PC-9 (cell line): ENCODE measurements at regions not wholly inside any gene's neighbourhood (a gene's known extent, or its start where the extent isn't known, plus 50 kb on each side); places are given as distances from the start of the nearest gene placed in this dataset.

Source experiments
- BruUV-seq: library from RNA; stranded (reverse); fragments of 400-500 nt; replicated peaks from 2 replicates; lab custom pipeline; 2021; lab: Mats Ljungman, UMichigan
- CTCF ChIA-PET: fragments of 300-600 bp; sonication (Branson Sonifier 250); formaldehyde crosslinking; loops from one replicate; lab custom pipeline; 2022; ENCODE audit warnings: antibody characterized with exemption; lab: Charles Lee
- POLR2A ChIA-PET: fragments of 300-600 bp; sonication (Branson Sonifier 250); formaldehyde crosslinking; loops from one replicate; lab custom pipeline; 2022; ENCODE audit warnings: antibody characterized with exemption; ENCODE audit not compliant: unreplicated experiment; lab: Charles Lee
- DNase-seq, 2 experiments: peaks; one replicate each; pipeline versions ENCODE4 v3.0.0 to v3.0.0-alpha.2; 2015 to 2022; ENCODE audit warnings: mixed read lengths in 1 of 2
- H2AFZ ChIP-seq: fragments of 200-600 bp; sonication (generic); 2 replicates; pipeline ENCODE4 v1.8.1; 2017; ENCODE audit warnings: antibody characterized with exemption
- H3F3A ChIP-seq: fragments of 200-600 bp; sonication (generic); 2 replicates; pipeline ENCODE4 v1.8.1; 2017; ENCODE audit warnings: antibody characterized with exemption, mild to moderate bottlenecking, low read depth; ENCODE audit not compliant: insufficient read depth
- H3K27ac ChIP-seq: fragments of 200-600 bp; sonication (generic); 2 replicates; pipeline ENCODE4 v1.6.1; 2016; ENCODE audit warnings: mixed run types
- H3K27me3 ChIP-seq: fragments of 200-600 bp; sonication (generic); 2 replicates; pipeline ENCODE4 v1.6.1; 2016; ENCODE audit warnings: low read depth, mixed run types; ENCODE audit not compliant: insufficient read depth
- H3K36me3 ChIP-seq: fragments of 200-600 bp; sonication (generic); 2 replicates; pipeline ENCODE4 v1.6.1; 2016; ENCODE audit warnings: low read depth, mixed run types
- H3K4me1 ChIP-seq: fragments of 200-600 bp; sonication (generic); replicated peaks from 2 replicates; pipeline ENCODE4 v1.6.1; 2016; ENCODE audit warnings: mixed run types; ENCODE audit not compliant: insufficient read depth
- H3K4me2 ChIP-seq: fragments of 200-600 bp; sonication (generic); 2 replicates; pipeline ENCODE4 v1.6.1; 2017; ENCODE audit warnings: mixed run types
- H3K4me3 ChIP-seq: fragments of 200-600 bp; sonication (generic); 2 replicates; pipeline ENCODE4 v1.6.1; 2016; ENCODE audit warnings: mixed run types
- H3K79me2 ChIP-seq: fragments of 200-600 bp; sonication (generic); 2 replicates; pipeline ENCODE4 v1.6.1; 2017; ENCODE audit warnings: low read depth, mixed run types
- H3K9me2 ChIP-seq: fragments of 200-600 bp; sonication (generic); 2 replicates; pipeline ENCODE4 v1.8.1; 2017; ENCODE audit warnings: mild to moderate bottlenecking; ENCODE audit not compliant: insufficient read depth
- H3K9me3 ChIP-seq: fragments of 200-600 bp; sonication (generic); 2 replicates; pipeline ENCODE4 v1.8.1; 2016; ENCODE audit warnings: low read depth; ENCODE audit not compliant: insufficient read depth
- H4K20me1 ChIP-seq: fragments of 200-600 bp; sonication (generic); 2 replicates; pipeline ENCODE4 v1.8.1; 2017; ENCODE audit not compliant: insufficient read depth
- CTCF ChIP-seq: fragments of 200-600 bp; sonication (generic); conservative IDR thresholded peaks from 2 replicates; pipeline ENCODE4 v1.6.1; 2017; ENCODE audit warnings: mixed run types, antibody characterized with exemption, mild to moderate bottlenecking, moderate library complexity
- EZH2 ChIP-seq: fragments of 200-600 bp; sonication (generic); IDR thresholded peaks from 2 replicates; pipeline ENCODE4 v1.8.0; 2017; ENCODE audit warnings: antibody characterized with exemption, low read depth
- intact Hi-C: fragments of 100-400 bp; cut with micrococcal nuclease; formaldehyde crosslinking; loops from one replicate; pipeline ENCODE4 v1.10.0; 2022; ENCODE audit not compliant: unreplicated experiment

GRCh38 chr18:55064760-55065159 is 105.5 kb upstream of the CCDC68 start:
- BruUV-seq: no TSS peak
- Histone ChIP-seq H3K27me3 (no peaks in the 10 kb centered on the region), H4K20me1 (no peaks in the 10 kb centered on the region), H3F3A (no peaks in the 10 kb centered on the region), H3K4me3 (no peak overlapping the region), H3K9me3 (no peaks in the 10 kb centered on the region), H3K27ac (no peak overlapping the region), H3K36me3 (no peaks in the 10 kb centered on the region), H3K79me2 (no peaks in the 10 kb centered on the region), H3K9me2 (no peaks in the 10 kb centered on the region), H3K4me1 (no peaks in the 10 kb centered on the region), H2AFZ (no peak overlapping the region), H3K4me2 (no peak overlapping the region)
- TF ChIP-seq EZH2: no peak
- no peak for TF ChIP-seq CTCF
- ChIA-PET POLR2A (no interaction called here), CTCF (no interaction called here)
- DNase-seq: no peak
- intact Hi-C loops: no loop called here

GRCh38 chr18:55064073-55064472 is 104.8 kb upstream of the CCDC68 start:
- H3K27me3 ChIP-seq: no peaks in the 10 kb centered on the region
- ChIA-PET CTCF (no interaction called here), POLR2A (no interaction called here)
- no peaks in the 10 kb centered on the region for H3F3A ChIP-seq
- no peaks in the 10 kb centered on the region for H3K36me3 ChIP-seq
- no peaks in the 10 kb centered on the region for H3K9me3 ChIP-seq
- no peaks in the 10 kb centered on the region for H4K20me1 ChIP-seq
- H3K4me3 ChIP-seq: no peak overlapping the region
- no peak overlapping the region for H3K27ac ChIP-seq
- no peak overlapping the region for H3K4me2 ChIP-seq
- TF ChIP-seq CTCF: no peak
- no peak for TF ChIP-seq EZH2
- no peaks in the 10 kb centered on the region for H3K9me2 ChIP-seq
- H3K79me2 ChIP-seq: no peaks in the 10 kb centered on the region
- intact Hi-C loops: no loop called here
- BruUV-seq: no TSS peak
- H3K4me1 ChIP-seq: no peaks in the 10 kb centered on the region
- H2AFZ ChIP-seq: no peak overlapping the region
- no peak for DNase-seq

- POLR2A ChIA-PET: no interaction called here
- DNase-seq: no peak
- CTCF ChIA-PET: no interaction called here
- no peaks in the 10 kb centered on the region for H3K9me3 ChIP-seq
- no peaks in the 10 kb centered on the region for H3K36me3 ChIP-seq
- no peak overlapping the region for H2AFZ ChIP-seq
- H3K9me2 ChIP-seq: no peaks in the 10 kb centered on the region
- H3K4me3 ChIP-seq: no peak overlapping the region
- no peak for TF ChIP-seq CTCF
- TF ChIP-seq EZH2: no peak
- H3K27me3 ChIP-seq: no peaks in the 10 kb centered on the region
- intact Hi-C loops: no loop called here
- H3K27ac ChIP-seq: no peak overlapping the region
- H4K20me1 ChIP-seq: no peaks in the 10 kb centered on the region
- H3K4me1 ChIP-seq: peaks cover under 1% of the 10 kb centered on the region; the same call in 1 of the 2 replicates
- H3K4me2 ChIP-seq: no peak overlapping the region
- H3K79me2 ChIP-seq: no peaks in the 10 kb centered on the region
- H3F3A ChIP-seq: no peaks in the 10 kb centered on the region
- BruUV-seq: no TSS peak
These were observed 95.0 kb upstream of the CCDC68 start for GRCh38 chr18:55054021-55054990.
